SK-N-SH (cell line): ENCODE measurements at regions not wholly inside any gene's neighbourhood (a gene's known extent, or its start where the extent isn't known, plus 50 kb on each side); places are given as distances from the start of the nearest gene placed in this dataset.

Experiments
- CTCF ChIA-PET: fragments of 300-600, 350-600 bp; formaldehyde crosslinking; extraction: SDS; loops from one replicate; lab custom pipeline; 2021; lab: Yijun Ruan, JAX
- POLR2A ChIA-PET: fragments of 350-600 bp; sonication (Branson Sonifier 250); formaldehyde crosslinking; extraction: SDS; loops from one replicate; lab custom pipeline; 2020; ENCODE audit warnings: antibody characterized with exemption, inconsistent platforms; lab: Yijun Ruan, JAX
- DNase-seq: peaks from one replicate; pipeline ENCODE4 v3.0.0; 2012
- H2AFZ ChIP-seq: fragments of 200-600 bp; sonication (generic); 2 replicates; pipeline ENCODE4 v1.8.1; 2016; ENCODE audit warnings: antibody characterized with exemption, mild to moderate bottlenecking, low read depth
- H3F3A ChIP-seq: fragments of 200-600 bp; sonication (generic); replicated peaks from 2 replicates; pipeline ENCODE3; 2016; ENCODE audit warnings: antibody characterized with exemption, mild to moderate bottlenecking; ENCODE audit not compliant: insufficient read depth
- H3K27ac ChIP-seq, 2 experiments: fragments of 200-500 bp in 1 of 2; fragments of 200-600 bp in 1 of 2; sonication (Bioruptor generic) in 1 of 2; sonication (generic), shearing (Covaris generic) in 1 of 2; 2 replicates each; pipeline versions ENCODE4 v1.5.1 to v1.6.1; 2014 to 2016; ENCODE audit warnings: low read depth in 2 of 2, inconsistent platforms in 1 of 2, low read length in 1 of 2, mild to moderate bottlenecking in 1 of 2, mixed read lengths in 1 of 2
- H3K27me3 ChIP-seq: fragments of 200-600 bp; sonication (generic), shearing (Covaris generic); 2 replicates; pipeline ENCODE4 v1.6.1; 2016; ENCODE audit warnings: mixed run types; ENCODE audit not compliant: insufficient read depth
- H3K36me3 ChIP-seq, 2 experiments: fragments of 200-500 bp in 1 of 2; fragments of 200-600 bp in 1 of 2; sonication (Bioruptor generic) in 1 of 2; sonication (generic) in 1 of 2; replicated peaks in 1 of 2; 2 replicates each; pipeline versions ENCODE3 to v1.5.1; 2014 to 2016; ENCODE audit warnings: low read length in 1 of 2, mild to moderate bottlenecking in 1 of 2; ENCODE audit not compliant: insufficient read depth in 2 of 2, control insufficient read depth in 1 of 2
- H3K4me1 ChIP-seq, 2 experiments: fragments of 200-500 bp in 1 of 2; fragments of 200-600 bp in 1 of 2; sonication (Bioruptor generic) in 1 of 2; sonication (generic), shearing (Covaris generic) in 1 of 2; 2 replicates each; pipeline versions ENCODE4 v1.5.1 to v1.6.1; 2014 to 2016; ENCODE audit warnings: low read depth in 1 of 2, low read length in 1 of 2, mixed run types in 1 of 2; ENCODE audit not compliant: insufficient read depth in 2 of 2, control insufficient read depth in 1 of 2
- H3K4me2 ChIP-seq: fragments of 200-600 bp; sonication (generic), shearing (Covaris generic); 2 replicates; pipeline ENCODE4 v1.6.1; 2017; ENCODE audit warnings: mixed run types
- H3K4me3 ChIP-seq, 2 experiments: fragments of 200-500 bp in 1 of 2; fragments of 200-600 bp in 1 of 2; sonication (Bioruptor generic) in 1 of 2; sonication (generic), shearing (Covaris generic) in 1 of 2; 2 replicates each; pipeline versions ENCODE4 v1.5.1 to v1.8.1; 2014 to 2016; ENCODE audit warnings: low read depth in 2 of 2, inconsistent platforms in 1 of 2, low read length in 1 of 2, mild to moderate bottlenecking in 1 of 2, mixed read lengths in 1 of 2, moderate library complexity in 1 of 2
- H3K79me2 ChIP-seq: fragments of 200-600 bp; sonication (generic); 2 replicates; pipeline ENCODE4 v1.8.1; 2017; ENCODE audit warnings: mild to moderate bottlenecking; ENCODE audit not compliant: insufficient read depth
- H3K9ac ChIP-seq: fragments of 200-600 bp; sonication (generic); 2 replicates; pipeline ENCODE4 v1.6.1; 2017; ENCODE audit warnings: mixed run types
- H3K9me2 ChIP-seq: fragments of 200-600 bp; sonication (generic); 2 replicates; pipeline ENCODE4 v1.6.1; 2017; ENCODE audit warnings: mixed run types
- H3K9me3 ChIP-seq: fragments of 200-600 bp; sonication (generic); 2 replicates; pipeline ENCODE4 v1.6.1; 2017; ENCODE audit warnings: mixed run types, mild to moderate bottlenecking, moderate library complexity
- H4K20me1 ChIP-seq: fragments of 200-600 bp; sonication (generic); 2 replicates; pipeline ENCODE4 v1.6.1; 2017; ENCODE audit warnings: mild to moderate bottlenecking, mixed run types; ENCODE audit not compliant: insufficient read depth
- CHD2 ChIP-seq: fragments of 150-350 bp; IDR thresholded peaks from 2 replicates; pipeline ENCODE4 v1.6.1; 2018; ENCODE audit warnings: low read length; ENCODE audit not compliant: partially characterized antibody
- ELF1 ChIP-seq: IDR thresholded peaks from 2 replicates; pipeline ENCODE4 v1.4.0; 2012
- EP300 ChIP-seq, 2 experiments: IDR thresholded peaks; 2 replicates each; pipeline versions ENCODE4 v1.4.0 to v1.6.1; 2012; ENCODE audit warnings: borderline replicate concordance in 1 of 2, low read depth in 1 of 2, low read length in 1 of 2
- EZH2phosphoT487 ChIP-seq: fragments of 200-600 bp; sonication (generic); IDR thresholded peaks from 2 replicates; pipeline ENCODE4 v1.6.1; 2017; ENCODE audit warnings: low read depth, mixed run types, mild to moderate bottlenecking, antibody characterized with exemption, moderate library complexity, borderline replicate concordance
- FOSL2 ChIP-seq: IDR thresholded peaks from 2 replicates; pipeline ENCODE4 v1.4.0; 2012; ENCODE audit warnings: low read depth, mild to moderate bottlenecking, moderate library complexity, borderline replicate concordance
- GABPA ChIP-seq: IDR thresholded peaks from 2 replicates; pipeline ENCODE4 v1.4.0; 2012; ENCODE audit warnings: low read depth, mild to moderate bottlenecking
- NFIC ChIP-seq: IDR thresholded peaks from 2 replicates; pipeline ENCODE4 v1.4.0; 2012; ENCODE audit warnings: borderline replicate concordance
- POLR2AphosphoS5 ChIP-seq: IDR thresholded peaks from 2 replicates; pipeline ENCODE4 v1.6.1; 2012; ENCODE audit warnings: low read depth, low read length
- RCOR1 ChIP-seq: fragments of 150-350 bp; IDR thresholded peaks from 2 replicates; pipeline ENCODE4 v1.6.1; 2017; ENCODE audit warnings: antibody characterized with exemption, low read length
- SIN3A ChIP-seq: IDR thresholded peaks from 2 replicates; pipeline ENCODE4 v1.6.1; 2012; ENCODE audit warnings: low read depth, mild to moderate bottlenecking, low read length, moderate library complexity, borderline replicate concordance
- TAF1 ChIP-seq: IDR thresholded peaks from 2 replicates; pipeline ENCODE4 v1.6.1; 2012; ENCODE audit warnings: low read depth, mild to moderate bottlenecking, low read length, moderate library complexity, borderline replicate concordance
- TCF12 ChIP-seq: IDR thresholded peaks from 2 replicates; pipeline ENCODE4 v1.4.0; 2012
- TEAD4 ChIP-seq: IDR thresholded peaks from 2 replicates; pipeline ENCODE4 v1.4.0; 2012; ENCODE audit warnings: mild to moderate bottlenecking, borderline replicate concordance; ENCODE audit not compliant: insufficient read depth
- YY1 ChIP-seq: IDR thresholded peaks from 2 replicates; pipeline ENCODE4 v1.4.0; 2012; ENCODE audit warnings: low read depth, mild to moderate bottlenecking
- WGBS: methylation state at CpG from one replicate; pipeline ENCODE4 v1.1.6; 2017; ENCODE audit warnings: low lambda C conversion rate; 5-methylcytosine and 5-hydroxymethylcytosine counted together
- TF ChIP-seq, protein P1 (sequence below): fragments of 150-350 bp; IDR thresholded peaks from 2 replicates; pipeline ENCODE4 v1.6.1; 2017; ENCODE audit warnings: antibody characterized with exemption, low read length, low read depth, borderline replicate concordance
- TF ChIP-seq, protein P2 (sequence below): IDR thresholded peaks from 2 replicates; pipeline ENCODE4 v1.6.1; 2012; ENCODE audit warnings: mild to moderate bottlenecking, low read depth, low read length, moderate library complexity
- TF ChIP-seq, protein P3 (sequence below): IDR thresholded peaks from 2 replicates; pipeline ENCODE4 v1.4.0; 2012; ENCODE audit warnings: low read depth, borderline replicate concordance

DNA sequence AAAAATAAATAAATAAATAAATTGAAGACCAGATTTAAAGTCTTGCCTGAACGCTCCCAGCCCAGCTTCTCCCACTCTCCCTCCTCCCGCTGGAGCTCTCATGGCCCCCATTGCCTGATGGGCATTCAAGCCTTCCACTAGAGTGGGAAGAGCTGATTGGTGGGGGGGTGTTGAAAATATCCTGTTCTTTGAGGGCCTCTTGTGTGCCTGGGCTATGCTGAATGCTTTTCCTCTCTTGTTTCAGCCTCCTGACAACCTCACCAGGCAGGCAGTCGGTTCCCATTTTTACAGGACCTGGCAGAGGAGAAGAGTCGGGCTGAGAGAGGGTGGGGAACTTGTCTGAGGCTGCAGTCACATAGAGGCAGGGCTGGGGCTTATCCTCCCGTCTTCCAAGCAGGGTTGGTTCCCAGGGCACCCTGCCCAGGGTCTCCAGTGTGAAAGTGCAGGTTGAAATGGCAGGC lies 59.2 kb upstream of the SSBP3 start:
- H3K27ac ChIP-seq: no peak overlapping the region
- 62% methylated on average over 4 of the region's 5 CpGs for WGBS
- DNase-seq: peak; percentile 18
- H3K79me2 ChIP-seq: no peaks in the 10 kb centered on the region
- no peak overlapping the region for H3K4me3 ChIP-seq
- H3F3A ChIP-seq: no peaks in the 10 kb centered on the region
- no peak overlapping the region for H3K4me2 ChIP-seq
- no peaks in the 10 kb centered on the region for H3K9me3 ChIP-seq
- CTCF ChIA-PET: interaction anchor here (0.6 to 1.0 kb wide), 2 partner anchors 13 to 47 kb away, joined by 3 to 4 read pairs; no protein-coding TSS in a partner anchor
- no peaks in the 10 kb centered on the region for H4K20me1 ChIP-seq
- H3K9ac ChIP-seq: no peak overlapping the region
- H3K4me1 ChIP-seq: peaks cover 0 to 11% of the 10 kb centered on the region in 2 experiments; a peak in 1 of 4 replicates
- no peaks in the 10 kb centered on the region for H3K9me2 ChIP-seq
- H2AFZ ChIP-seq: no peak overlapping the region
- TF ChIP-seq SIN3A (no peak), CHD2 (no peak), YY1 (no peak), RCOR1 (no peak), POLR2AphosphoS5 (no peak), NFIC (no peak), TCF12 (no peak), TEAD4 (no peak), EP300 (IDR thresholded peaks at IDR 0.05; ENCODE audit: borderline replicate concordance in 1 of 2, low read depth in 1 of 2, low read length in 1 of 2) (no peak), ELF1 (no peak), EZH2phosphoT487 (no peak), FOSL2 (no peak), TAF1 (no peak), GABPA (no peak)
- TF ChIP-seq, protein P1, sequence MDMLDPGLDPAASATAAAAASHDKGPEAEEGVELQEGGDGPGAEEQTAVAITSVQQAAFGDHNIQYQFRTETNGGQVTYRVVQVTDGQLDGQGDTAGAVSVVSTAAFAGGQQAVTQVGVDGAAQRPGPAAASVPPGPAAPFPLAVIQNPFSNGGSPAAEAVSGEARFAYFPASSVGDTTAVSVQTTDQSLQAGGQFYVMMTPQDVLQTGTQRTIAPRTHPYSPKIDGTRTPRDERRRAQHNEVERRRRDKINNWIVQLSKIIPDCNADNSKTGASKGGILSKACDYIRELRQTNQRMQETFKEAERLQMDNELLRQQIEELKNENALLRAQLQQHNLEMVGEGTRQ: no peak
- TF ChIP-seq, protein P2, sequence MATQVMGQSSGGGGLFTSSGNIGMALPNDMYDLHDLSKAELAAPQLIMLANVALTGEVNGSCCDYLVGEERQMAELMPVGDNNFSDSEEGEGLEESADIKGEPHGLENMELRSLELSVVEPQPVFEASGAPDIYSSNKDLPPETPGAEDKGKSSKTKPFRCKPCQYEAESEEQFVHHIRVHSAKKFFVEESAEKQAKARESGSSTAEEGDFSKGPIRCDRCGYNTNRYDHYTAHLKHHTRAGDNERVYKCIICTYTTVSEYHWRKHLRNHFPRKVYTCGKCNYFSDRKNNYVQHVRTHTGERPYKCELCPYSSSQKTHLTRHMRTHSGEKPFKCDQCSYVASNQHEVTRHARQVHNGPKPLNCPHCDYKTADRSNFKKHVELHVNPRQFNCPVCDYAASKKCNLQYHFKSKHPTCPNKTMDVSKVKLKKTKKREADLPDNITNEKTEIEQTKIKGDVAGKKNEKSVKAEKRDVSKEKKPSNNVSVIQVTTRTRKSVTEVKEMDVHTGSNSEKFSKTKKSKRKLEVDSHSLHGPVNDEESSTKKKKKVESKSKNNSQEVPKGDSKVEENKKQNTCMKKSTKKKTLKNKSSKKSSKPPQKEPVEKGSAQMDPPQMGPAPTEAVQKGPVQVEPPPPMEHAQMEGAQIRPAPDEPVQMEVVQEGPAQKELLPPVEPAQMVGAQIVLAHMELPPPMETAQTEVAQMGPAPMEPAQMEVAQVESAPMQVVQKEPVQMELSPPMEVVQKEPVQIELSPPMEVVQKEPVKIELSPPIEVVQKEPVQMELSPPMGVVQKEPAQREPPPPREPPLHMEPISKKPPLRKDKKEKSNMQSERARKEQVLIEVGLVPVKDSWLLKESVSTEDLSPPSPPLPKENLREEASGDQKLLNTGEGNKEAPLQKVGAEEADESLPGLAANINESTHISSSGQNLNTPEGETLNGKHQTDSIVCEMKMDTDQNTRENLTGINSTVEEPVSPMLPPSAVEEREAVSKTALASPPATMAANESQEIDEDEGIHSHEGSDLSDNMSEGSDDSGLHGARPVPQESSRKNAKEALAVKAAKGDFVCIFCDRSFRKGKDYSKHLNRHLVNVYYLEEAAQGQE: no peak
- TF ChIP-seq, protein P3, sequence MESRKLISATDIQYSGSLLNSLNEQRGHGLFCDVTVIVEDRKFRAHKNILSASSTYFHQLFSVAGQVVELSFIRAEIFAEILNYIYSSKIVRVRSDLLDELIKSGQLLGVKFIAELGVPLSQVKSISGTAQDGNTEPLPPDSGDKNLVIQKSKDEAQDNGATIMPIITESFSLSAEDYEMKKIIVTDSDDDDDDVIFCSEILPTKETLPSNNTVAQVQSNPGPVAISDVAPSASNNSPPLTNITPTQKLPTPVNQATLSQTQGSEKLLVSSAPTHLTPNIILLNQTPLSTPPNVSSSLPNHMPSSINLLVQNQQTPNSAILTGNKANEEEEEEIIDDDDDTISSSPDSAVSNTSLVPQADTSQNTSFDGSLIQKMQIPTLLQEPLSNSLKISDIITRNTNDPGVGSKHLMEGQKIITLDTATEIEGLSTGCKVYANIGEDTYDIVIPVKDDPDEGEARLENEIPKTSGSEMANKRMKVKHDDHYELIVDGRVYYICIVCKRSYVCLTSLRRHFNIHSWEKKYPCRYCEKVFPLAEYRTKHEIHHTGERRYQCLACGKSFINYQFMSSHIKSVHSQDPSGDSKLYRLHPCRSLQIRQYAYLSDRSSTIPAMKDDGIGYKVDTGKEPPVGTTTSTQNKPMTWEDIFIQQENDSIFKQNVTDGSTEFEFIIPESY: no peak
- H3K27me3 ChIP-seq: no peaks in the 10 kb centered on the region
- no peaks in the 10 kb centered on the region for H3K36me3 ChIP-seq
- POLR2A ChIA-PET: no interaction called here
